GM12874 (cell line): ENCODE measurements at regions not wholly inside any gene's neighbourhood (a gene's known extent, or its start where the extent isn't known, plus 50 kb on each side); places are given as distances from the start of the nearest gene placed in this dataset.

ENCODE experiments used
- CTCF ChIP-seq: IDR thresholded peaks from 2 replicates; pipeline ENCODE4 v1.5.1; 2011; ENCODE audit warnings: low read depth, mild to moderate bottlenecking, control low read depth, low read length, moderate library complexity; ENCODE audit not compliant: insufficient read depth

DNA sequence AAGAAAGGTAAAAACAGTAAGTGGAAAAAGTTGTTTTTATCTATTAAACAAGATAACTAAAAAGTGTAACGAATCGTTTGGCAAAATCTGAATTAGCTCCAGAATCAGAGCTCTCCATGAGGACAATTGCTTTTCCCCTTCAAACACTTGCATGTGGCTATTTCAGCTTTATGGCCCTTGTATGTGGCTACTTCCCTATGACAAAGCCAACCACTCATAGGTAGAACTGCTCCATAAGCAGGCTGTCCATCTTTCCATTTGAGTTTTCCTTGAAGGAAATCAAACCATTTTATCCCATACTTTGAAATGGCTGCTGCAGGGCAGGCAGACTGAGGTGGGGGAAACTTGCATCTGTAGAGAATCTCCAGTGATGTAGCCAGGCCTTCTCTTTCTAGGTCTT, 445.5 kb upstream of the ID2 start:
- TF ChIP-seq CTCF: no peak

- no peak for TF ChIP-seq CTCF
These were observed 443.2 kb upstream of the ID2 start for GRCh38 chr2:8238521-8239230.

GRCh38 chr2:8239531-8240088, 442.2 kb upstream of the ID2 start:
- no peak for TF ChIP-seq CTCF

- TF ChIP-seq CTCF: no peak
These were observed 440.5 kb upstream of the ID2 start for GRCh38 chr2:8241317-8241716.

DNA sequence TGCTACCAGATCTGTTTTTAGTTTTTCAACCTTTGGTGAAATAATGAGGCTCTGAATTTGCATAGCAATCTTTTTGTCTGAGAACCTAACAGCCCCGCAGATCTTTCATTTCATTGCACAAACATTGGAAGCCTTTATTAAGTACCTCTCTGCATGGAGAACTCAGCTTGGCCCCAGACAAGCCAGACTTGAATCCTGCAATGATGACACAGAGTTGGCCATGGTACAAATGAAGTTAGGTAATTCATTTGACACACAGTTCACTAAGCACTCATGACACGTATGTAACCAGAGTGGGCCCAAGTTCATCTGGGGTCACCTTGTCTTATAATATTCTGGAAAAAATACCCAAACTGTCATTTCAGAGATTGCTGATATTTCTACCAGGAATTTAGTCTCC, 439.1 kb upstream of the ID2 start:
- TF ChIP-seq CTCF: no peak

DNA sequence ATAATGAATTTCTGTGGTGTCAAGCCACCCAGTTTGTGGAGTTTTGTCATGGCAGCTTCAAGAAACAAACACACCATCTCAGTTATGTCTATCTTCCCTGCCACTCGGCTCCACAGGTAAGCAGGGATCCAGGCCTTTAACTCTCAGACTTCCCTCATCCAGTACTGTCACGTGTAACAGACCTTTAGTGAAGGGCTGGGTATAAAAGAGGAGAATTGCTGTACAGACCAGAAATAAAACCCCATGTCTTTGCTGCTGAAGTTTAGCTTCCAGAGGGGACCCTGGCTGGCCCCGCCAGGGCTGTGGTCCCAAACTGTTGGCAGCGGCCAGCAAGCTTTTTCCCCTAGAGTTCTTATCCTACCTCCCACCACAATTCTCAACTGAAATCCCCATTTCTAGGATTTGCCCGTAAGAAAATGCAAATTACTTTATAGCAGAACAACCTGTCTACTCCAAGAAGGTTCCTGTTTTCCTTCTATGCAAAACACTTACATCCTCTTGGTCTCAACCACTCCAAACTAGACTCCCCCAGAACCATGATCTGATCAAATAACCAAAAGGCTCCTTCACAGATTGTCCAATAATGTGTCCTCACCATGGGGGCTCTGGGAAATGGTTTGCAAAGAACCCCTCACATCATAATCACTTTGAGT, 438.0 kb upstream of the ID2 start:
- TF ChIP-seq CTCF: no peak

GRCh38 chr2:8244639-8245038, 437.2 kb upstream of the ID2 start:
- no peak for TF ChIP-seq CTCF
